HG03571 (cell line): ENCODE measurements at regions not wholly inside any gene's neighbourhood (a gene's known extent, or its start where the extent isn't known, plus 50 kb on each side); places are given as distances from the start of the nearest gene placed in this dataset.
"Not testable (repeated sequence)": the region's sequence is repeated elsewhere in the genome, so short reads cannot be mapped to it uniquely, and the experiment has no call there.

ENCODE experiments used
- ATAC-seq: cut with Tn5 transposase; IDR thresholded peaks from one replicate; pipeline ENCODE4 v1.9.1; 2021; ENCODE audit not compliant: unreplicated experiment

DNA sequence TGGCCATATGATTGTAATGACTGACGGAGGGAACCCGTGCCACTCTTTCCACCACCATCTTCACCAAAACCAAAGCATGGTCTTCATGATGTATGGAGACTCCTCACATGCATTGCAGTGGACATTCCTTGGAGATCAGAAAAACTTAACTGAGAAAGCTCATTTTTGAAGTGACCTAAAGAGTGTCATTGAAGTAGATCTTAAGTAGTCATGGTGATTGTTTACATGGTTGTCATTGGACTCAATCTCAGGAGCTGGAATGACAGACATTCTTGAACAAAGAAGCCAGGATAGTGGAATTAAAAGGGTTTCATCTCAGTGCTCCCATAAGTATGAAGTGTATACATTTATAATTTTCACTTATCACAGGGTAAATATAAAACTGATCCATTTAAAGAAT is 236.7 kb upstream of the IPO5 start:
- no peak for ATAC-seq

DNA sequence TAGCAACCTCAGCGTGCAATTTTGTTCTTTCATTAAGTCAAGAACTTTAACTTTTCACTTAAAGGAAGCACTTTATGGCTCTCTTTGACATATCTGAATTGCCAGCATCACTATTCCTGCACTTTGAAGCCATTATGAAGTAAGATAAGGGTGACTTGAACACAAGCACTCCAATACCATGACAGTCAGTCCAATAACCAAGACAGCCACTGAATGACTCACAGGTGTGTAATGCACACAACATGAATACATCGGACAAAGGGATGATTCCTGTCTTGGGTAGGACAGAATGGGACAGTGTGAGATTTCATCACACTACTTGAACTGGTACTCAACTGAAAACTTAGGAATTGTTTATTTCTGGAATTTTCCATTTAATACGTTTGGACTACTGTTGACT is 233.7 kb upstream of the IPO5 start:
- ATAC-seq: no peak

DNA sequence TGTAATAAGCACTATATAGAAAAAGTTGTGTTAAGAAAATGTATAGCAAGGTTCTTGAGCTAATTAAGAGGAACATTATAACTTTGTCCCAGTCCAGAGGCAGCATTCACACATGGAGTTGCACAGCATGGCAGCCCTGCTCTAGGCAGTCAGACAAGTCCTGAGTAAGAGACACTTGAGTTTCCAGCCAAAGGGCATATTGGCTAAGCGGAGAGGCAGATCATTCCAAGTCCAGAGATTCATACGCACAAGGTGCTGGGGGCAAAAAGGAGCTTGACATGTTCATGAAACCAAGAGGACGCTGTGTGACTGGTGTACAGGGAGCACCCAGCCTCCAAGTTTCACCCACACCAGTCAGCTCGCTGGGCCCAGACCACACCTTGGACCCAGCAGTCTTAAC is 232.6 kb upstream of the IPO5 start:
- ATAC-seq: no peak

DNA sequence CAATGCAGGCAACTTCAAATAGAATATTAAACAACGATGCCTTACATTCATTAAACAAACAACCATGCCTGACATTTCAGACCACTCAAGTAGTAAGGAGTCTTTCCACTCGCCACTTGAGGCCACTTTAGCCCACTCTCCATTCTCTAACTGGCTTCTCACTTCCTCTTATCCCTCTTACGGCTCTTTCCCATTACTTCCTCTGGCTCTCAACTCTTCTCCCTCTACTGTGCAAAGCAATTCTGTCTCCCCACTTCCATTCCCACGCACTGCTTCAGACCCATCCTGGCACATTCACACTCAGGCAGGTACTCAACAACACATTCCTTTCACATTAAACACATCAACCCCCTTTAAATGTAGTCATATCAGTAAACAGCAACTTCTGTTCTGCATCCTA is 229.8 kb upstream of the IPO5 start:
- ATAC-seq: no peak

DNA sequence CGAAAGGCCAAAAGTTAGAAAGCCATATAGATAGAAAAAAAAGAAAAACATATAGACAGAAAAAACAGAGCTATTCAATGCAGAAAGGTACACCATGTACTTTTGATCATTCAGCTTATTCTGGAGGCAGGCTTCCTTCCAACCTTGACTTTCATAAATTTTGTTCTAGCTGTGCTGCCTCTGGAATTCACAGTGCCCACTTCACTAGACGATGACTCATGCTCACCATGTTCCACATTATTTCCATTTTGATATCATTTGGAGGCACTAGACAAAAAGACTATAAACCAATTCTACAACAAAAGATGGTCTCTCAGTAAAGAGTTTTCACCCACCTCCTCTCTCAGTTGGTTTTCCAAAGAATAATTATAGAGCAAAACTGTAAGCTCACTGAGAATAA is 229.0 kb upstream of the IPO5 start:
- ATAC-seq: no peak

DNA sequence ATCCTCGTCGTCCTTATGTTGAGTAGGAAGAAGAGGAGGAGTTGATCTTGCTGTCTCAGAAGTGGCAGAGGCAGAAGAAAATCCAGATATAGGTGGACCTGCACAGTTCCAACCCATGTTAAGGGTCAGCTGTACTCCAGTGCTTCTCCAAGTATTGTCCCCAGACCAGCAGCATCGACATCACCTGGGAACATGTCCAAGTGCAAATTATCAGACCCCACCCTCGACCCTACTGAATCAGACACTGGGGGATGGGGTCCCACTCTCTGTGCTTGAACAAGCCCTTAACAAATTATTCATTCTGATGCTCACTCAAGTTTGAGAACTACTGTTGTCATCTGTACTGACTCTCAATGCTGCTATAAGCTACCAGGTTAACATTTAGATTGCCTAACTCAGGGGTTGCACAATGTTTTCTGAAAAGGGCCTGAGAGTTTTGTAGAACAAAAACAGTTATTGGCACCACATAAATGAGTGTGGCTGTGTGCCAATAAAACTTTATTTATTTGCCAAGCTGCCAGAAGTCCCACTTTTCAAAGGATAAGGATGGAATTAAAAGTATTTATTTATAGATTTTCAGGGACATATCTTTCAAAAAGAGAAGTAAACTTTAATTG is 226.7 kb upstream of the IPO5 start:
- ATAC-seq: no peak

GRCh38 chr13:97727991-97728390 is 225.5 kb upstream of the IPO5 start:
- no peak for ATAC-seq

DNA sequence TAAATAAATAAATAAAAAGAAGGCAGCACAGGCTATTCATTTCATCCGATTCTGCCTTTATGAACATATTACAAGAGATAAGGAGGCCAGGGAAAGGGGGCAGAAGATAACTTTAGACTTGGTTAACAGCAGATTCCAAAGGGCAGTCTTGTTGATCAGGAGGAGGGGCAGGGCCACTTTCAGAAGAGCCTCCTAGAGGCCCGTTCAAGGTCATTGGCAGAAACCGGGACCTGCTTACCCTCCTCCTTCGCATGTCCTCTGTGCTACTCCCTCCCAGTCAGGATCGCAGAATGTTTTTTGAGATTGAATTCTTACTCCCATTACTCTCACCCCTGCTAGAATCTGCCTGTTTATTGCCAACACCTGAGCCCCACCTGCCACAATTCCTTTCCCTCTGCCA is 217.0 kb upstream of the IPO5 start:
- ATAC-seq: no peak

GRCh38 chr13:97742084-97742483 is 211.4 kb upstream of the IPO5 start:
- no peak for ATAC-seq

GRCh38 chr13:97743938-97744337 is 209.5 kb upstream of the IPO5 start:
- no peak for ATAC-seq

DNA sequence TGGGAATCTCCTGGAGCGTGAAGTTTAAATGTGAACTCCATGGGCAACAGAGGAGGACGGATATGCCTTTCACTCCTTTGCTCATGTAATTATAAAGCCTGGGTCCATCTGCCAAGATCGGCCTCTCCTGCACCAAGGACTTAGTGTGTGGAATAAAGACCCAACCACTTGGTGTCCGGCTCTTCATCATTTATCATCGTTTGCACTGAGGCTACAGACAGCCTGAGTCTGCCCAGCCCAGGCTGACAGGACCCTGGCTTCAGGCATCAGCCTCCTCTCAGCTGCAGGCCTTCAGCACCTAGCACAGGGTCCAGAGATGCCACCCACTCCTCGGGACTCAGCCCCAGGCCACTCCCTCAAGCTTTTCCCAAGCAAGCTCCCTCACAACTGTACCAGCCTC is 206.8 kb upstream of the IPO5 start:
- ATAC-seq: no peak

DNA sequence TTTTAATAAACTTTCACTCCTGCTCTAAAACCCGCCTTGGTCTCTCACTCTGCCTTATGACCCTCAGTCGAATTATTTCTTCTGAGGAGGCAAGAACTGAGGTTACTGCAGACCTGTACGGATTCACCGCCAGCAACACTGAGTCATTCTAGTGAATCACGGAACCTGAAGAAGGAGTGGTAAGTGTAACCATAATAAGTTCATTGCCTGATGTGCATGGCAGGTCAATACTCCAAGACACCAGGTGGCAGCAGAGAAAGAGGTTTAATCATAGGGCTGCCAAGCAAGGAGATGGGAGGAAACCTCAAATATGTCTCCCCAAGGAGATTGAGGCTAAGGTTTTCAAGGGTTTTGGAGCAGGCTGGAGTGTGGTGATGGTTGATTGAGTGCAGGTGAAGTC is 204.3 kb upstream of the IPO5 start:
- no peak for ATAC-seq

- ATAC-seq: no peak
Measured at GRCh38 chr13:97751477-97751876, 202.0 kb upstream of the IPO5 start.

DNA sequence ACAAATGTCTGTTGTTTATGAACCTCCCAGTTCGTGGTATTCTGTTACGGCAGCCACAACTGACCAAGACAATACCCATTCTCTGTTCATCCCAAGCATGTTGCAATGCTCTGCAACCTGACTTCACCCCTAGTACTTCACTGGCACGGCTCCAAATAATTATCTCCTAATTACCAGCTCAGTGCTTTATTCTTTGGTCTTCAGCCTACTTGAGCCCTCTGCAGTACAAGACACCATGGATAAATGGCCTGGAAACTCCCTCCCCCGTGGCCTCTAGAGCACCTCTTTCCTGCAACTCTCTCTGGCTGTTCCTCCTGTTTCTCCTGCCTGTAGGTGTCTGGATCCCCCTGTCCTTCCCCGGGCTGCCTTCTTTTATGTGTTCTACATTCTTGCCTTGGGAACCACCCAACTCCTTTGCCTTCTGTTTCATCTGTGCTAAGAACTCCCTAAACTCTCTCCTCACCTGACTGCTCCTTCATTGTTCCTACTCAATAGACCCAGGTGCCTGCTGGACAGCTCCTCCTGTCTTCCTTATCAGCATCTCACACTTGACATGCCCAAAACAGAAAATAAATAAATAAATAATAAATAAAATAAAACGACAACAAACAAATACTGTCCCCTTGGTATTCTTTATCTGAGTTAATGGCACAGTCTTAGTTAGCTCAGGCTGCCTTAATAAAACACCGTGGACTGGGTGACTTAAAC is 200.4 kb upstream of the IPO5 start:
- ATAC-seq: no peak

- no peak for ATAC-seq
Measured at GRCh38 chr13:97753942-97754670, 199.4 kb upstream of the IPO5 start.

DNA sequence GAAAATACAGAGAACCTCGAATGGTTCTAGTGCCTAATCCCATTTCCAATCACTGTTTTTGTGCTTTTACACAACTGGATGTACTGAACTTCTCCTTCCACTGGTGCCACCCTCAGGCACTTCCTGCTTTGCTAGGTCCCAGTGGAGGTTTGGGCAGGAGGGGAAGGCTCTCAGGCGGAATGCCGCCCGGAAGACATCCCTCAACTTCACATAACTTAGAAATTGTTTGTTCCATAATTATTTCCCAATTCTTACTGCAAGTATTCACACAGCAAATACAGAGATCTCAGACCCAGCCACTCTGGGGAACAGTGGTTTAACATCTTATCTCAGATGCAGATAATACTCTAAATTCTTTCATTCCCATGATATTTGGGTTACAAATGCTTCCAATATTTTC is 195.7 kb upstream of the IPO5 start:
- ATAC-seq: no peak

DNA sequence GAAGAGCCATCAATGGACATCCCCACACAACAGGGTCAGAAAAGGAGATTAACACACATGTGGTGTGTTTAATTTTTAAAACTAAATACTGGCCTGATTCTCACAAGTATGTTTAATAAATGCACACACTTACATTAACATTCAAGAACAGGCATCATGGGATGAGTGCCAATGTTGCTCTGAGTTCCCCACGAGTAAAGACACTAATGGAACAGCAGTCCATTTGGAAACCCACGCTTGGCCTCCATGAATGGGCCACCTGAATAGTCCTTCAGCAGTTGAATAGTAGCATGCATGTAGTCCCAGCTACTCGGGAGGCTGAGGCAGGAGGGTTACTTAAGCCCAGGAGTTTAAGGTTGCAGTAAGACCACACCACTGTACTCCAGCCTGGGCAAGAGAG is 195.2 kb upstream of the IPO5 start:
- ATAC-seq: no peak

GRCh38 chr13:97761796-97762540 is 191.5 kb upstream of the IPO5 start:
- no peak for ATAC-seq

DNA sequence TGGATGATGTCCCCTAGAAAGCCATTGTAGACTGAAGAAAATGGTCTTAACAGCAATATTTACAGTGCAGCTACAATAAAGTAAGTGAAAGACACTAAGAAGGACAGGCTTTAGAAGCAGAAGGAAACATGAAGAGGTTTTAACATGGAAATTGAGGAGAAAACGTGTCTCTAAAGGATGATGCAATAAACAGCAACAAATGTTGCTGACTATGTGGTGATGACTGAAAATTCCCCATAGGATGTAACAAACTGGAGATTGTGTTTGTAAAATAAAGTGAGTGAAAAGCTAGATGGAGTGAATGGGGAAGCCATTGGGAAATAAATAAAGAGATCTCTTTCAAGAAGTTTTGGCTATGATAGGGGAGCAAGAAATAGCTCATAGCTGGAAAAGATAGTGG is 186.7 kb upstream of the IPO5 start:
- ATAC-seq: no peak

DNA sequence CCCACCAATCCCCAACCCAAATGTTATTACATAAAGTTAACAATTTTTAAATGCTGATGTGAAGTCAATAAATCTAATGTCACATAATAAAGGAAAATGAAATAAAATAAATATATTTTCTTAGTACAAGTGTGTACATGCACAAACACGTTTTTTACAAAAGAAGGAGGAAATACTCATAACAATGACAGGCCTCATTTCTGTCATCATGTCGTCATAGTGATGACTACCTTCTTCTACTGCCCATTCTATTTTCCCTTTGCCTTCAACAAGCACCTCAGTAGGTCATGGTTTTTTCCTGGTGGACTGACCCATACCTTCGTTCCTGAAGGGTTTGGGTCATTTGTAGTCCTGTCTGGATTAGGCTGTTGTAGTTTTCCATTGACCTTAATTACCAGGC is 185.3 kb upstream of the IPO5 start:
- no peak for ATAC-seq

DNA sequence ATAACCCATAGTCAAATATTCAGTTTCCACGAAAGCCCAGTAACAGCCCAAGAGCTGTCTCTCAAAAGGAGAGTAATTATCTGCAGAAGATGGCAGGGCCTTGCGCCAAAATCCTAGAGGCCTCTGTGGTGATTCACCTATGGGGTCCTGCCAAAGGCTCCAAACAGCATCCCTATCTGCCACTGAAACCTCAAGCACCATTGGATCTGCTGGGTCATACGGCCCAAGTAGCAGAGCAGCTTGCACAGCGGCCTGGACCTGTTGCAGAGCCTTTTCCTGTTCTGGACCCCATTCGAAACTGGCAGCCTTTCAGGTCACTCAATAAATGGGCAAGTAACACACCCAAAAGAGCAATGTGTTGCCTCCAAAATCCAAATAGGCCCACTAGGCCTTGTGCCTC is 183.2 kb upstream of the IPO5 start:
- not testable (repeated sequence) for ATAC-seq

- ATAC-seq: not testable (repeated sequence)
Measured at GRCh38 chr13:97772466-97772865, 181.0 kb upstream of the IPO5 start.
